AG09319 (cell line): ENCODE measurements at regions not wholly inside any gene's neighbourhood (a gene's known extent, or its start where the extent isn't known, plus 50 kb on each side); places are given as distances from the start of the nearest gene placed in this dataset.

Experiments used
- DNase-seq: peaks from one replicate; pipeline ENCODE4 v3.0.0-alpha.2; 2010; ENCODE audit warnings: low read depth; ENCODE audit errors: extremely low read depth
- CTCF ChIP-seq: IDR thresholded peaks from 2 replicates; pipeline ENCODE4 v1.5.1; 2011; ENCODE audit warnings: low read depth, mild to moderate bottlenecking, inconsistent platforms, low read length, moderate library complexity

DNA sequence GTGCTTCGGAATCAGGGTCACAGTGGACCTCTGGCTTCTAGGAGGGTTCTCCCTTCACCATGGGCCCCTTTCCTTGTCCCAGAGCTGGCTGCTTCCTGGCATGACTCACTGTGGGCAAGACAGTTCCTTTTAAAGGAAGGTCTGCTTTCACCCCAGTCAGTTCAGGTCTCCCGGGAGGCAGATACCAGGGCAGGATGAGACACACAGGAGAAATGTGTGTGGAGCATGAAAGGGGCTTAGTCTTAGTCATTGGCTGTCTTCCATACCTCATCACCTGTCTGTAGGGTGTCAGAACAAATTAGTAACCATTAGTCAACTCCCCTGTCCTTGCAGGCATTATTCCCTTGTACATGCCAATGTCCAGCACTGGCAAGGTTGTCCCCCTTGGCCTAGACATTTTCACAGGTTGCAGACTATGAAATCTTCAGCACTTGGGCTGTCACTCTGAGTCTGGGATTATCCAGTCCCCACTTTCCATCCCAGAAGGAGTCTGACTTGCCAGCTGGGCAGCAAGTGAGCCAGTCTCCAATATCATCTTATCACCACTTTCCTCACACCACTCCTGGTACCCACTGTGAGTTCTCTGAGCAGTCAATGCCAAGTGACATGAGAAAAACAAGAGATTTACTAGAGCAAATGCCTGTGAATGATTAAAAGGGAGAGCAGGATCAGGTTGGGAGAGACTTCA is 76.8 kb upstream of the MEDAG start:
- DNase-seq = no peak
- TF ChIP-seq CTCF = no peak

GRCh38 chr13:30829833-30830637 is 76.0 kb upstream of the MEDAG start:
- no peak for TF ChIP-seq CTCF
- no peak for DNase-seq

- TF ChIP-seq CTCF = no peak
- DNase-seq = no peak
These were observed 75.5 kb upstream of the MEDAG start for GRCh38 chr13:30830638-30830965.

GRCh38 chr13:30831515-30831914 is 74.6 kb upstream of the MEDAG start:
- no peak for DNase-seq

DNA sequence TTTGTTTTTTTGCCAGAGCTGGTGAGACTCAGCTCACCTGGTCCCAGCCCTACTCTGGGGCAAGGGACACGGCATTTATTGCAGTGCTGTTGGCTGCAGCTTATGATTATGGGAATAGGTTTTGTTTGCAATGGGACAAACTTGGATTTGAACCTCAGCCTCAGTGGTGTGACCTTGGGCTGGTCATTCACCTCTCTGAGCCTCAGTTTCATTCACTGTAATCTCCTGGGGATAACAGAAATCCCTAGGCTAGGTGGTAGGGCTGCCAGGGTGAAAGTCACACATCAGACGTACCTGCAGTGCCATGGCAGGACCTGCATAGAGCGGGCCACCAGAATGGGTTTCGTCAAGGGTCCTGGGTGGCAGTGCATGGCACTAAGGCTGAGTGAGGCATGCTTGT is 73.7 kb upstream of the MEDAG start:
- no peak for TF ChIP-seq CTCF
- DNase-seq = no peak

More at GRCh38 chr13:30831515-30831914, 74.6 kb upstream of the MEDAG start:
- TF ChIP-seq CTCF = no peak

DNA sequence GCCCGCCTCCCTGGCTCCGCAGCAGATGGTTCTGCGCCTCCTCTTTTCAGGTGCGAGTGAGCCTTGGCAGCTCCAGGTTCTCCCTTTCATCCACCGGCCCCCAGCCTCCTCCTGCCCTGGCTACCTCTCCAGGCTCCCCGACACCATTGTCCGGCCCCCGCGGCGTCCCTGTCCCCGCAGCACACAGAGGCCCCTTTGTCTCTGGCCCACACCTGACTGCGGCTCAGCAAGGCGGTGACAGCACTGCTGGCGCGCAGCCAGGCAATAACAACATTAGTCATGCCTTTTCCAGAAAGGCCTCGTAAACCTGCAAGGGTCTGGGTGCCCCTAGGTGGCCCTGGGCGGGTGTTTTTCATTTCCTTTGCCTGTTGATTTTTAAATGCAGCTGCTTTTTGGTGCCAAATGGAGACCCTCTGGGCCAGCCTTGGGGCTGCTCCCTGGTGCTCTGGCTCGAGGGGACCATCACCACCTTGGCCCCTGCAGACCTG is 73.2 kb upstream of the MEDAG start:
- no peak for TF ChIP-seq CTCF
- DNase-seq = no peak

DNA sequence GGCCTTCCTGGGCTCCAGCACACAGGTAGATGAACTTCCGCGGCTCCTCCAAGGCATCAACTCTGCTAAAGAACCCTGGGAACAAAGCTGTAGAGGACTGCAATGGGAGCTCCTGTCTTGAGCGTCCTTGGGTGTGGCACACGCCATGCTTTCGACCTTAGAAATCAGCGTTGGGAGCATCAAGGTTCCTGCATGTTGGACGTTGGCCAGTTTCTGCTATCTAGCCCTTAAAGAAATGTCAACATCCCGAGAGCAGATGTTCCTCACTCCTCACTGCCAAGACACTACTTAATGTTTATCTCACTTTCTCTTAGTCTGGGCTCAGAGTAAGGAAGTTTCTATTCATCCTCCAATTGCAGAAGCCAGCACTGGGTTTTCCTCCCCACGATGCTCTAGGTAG is 70.6 kb upstream of the MEDAG start:
- DNase-seq = no peak
- no peak for TF ChIP-seq CTCF
